Inferior parietal cortex (tissue), 1 donor: ENCODE measurements at regions not wholly inside any gene's neighbourhood (a gene's known extent, or its start where the extent isn't known, plus 50 kb on each side); places are given as distances from the start of the nearest gene placed in this dataset.
"Not testable (repeated sequence)": the region's sequence is repeated elsewhere in the genome, so short reads cannot be mapped to it uniquely, and the experiment has no call there.

Source experiments
- DNase-seq: peaks from one replicate; pipeline ENCODE4 v3.0.0-alpha.2; 2016; ENCODE audit errors: extremely low spot score

GRCh38 chr2:7681881-7682461 lies 764.8 kb downstream of the RNF144A start:
- no peak for DNase-seq

- DNase-seq = no peak
Measured at GRCh38 chr2:7683196-7683595, 766.0 kb downstream of the RNF144A start.

GRCh38 chr2:7683708-7684107 lies 766.5 kb downstream of the RNF144A start:
- no peak for DNase-seq

GRCh38 chr2:7685342-7686015 lies 768.3 kb downstream of the RNF144A start:
- no peak for DNase-seq

GRCh38 chr2:7686016-7686385 lies 768.8 kb downstream of the RNF144A start:
- no peak for DNase-seq

- DNase-seq = no peak
Measured at GRCh38 chr2:7691961-7692656, 774.9 kb downstream of the RNF144A start.

- DNase-seq = no peak
Measured at GRCh38 chr2:7692657-7693161, 775.5 kb downstream of the RNF144A start.

- DNase-seq = no peak
Measured at GRCh38 chr2:7693246-7694075, 776.2 kb downstream of the RNF144A start.

- no peak for DNase-seq
Measured at GRCh38 chr2:7694076-7694985, 777.1 kb downstream of the RNF144A start.

GRCh38 chr2:7696556-7696955 lies 779.3 kb downstream of the RNF144A start:
- not testable (repeated sequence) for DNase-seq

- no peak for DNase-seq
Measured at GRCh38 chr2:7697052-7697451, 779.8 kb downstream of the RNF144A start.

- no peak for DNase-seq
Measured at GRCh38 chr2:7701791-7702190, 784.6 kb downstream of the RNF144A start.

- no peak for DNase-seq
Measured at GRCh38 chr2:7703048-7703447, 785.8 kb downstream of the RNF144A start.

- DNase-seq = no peak
Measured at GRCh38 chr2:7703543-7704144, 786.4 kb downstream of the RNF144A start.

GRCh38 chr2:7704296-7704865 lies 787.2 kb downstream of the RNF144A start:
- peak; percentile 17 for DNase-seq

GRCh38 chr2:7706791-7707190 lies 789.6 kb downstream of the RNF144A start:
- DNase-seq = no peak

GRCh38 chr2:7707723-7708122 lies 790.5 kb downstream of the RNF144A start:
- no peak for DNase-seq

- peak; percentile 37 for DNase-seq
Measured at GRCh38 chr2:7709907-7710306, 792.7 kb downstream of the RNF144A start.

GRCh38 chr2:7711167-7711566 lies 794.0 kb downstream of the RNF144A start:
- DNase-seq = no peak

GRCh38 chr2:7719876-7720275 lies 802.7 kb downstream of the RNF144A start:
- no peak for DNase-seq
